SU-DHL-6 (cell line): ENCODE measurements at regions not wholly inside any gene's neighbourhood (a gene's known extent, or its start where the extent isn't known, plus 50 kb on each side); places are given as distances from the start of the nearest gene placed in this dataset.

ENCODE experiments used
- EZH2phosphoT487 ChIP-seq: fragments of 200-600 bp; sonication (generic), shearing (Covaris generic); conservative IDR thresholded peaks from 2 replicates; pipeline ENCODE4 v1.6.1; 2018; ENCODE audit warnings: mild to moderate bottlenecking, antibody characterized with exemption, low read length, moderate library complexity, mixed read lengths
- TF ChIP-seq, protein P1 (sequence below): fragments of 200-600 bp; sonication (generic); IDR thresholded peaks from one replicate; pipeline ENCODE4 v1.5.1; 2017; ENCODE audit warnings: antibody characterized with exemption, mild to moderate bottlenecking, low read length, moderate library complexity; ENCODE audit not compliant: insufficient read depth, poor library complexity, severe bottlenecking

DNA sequence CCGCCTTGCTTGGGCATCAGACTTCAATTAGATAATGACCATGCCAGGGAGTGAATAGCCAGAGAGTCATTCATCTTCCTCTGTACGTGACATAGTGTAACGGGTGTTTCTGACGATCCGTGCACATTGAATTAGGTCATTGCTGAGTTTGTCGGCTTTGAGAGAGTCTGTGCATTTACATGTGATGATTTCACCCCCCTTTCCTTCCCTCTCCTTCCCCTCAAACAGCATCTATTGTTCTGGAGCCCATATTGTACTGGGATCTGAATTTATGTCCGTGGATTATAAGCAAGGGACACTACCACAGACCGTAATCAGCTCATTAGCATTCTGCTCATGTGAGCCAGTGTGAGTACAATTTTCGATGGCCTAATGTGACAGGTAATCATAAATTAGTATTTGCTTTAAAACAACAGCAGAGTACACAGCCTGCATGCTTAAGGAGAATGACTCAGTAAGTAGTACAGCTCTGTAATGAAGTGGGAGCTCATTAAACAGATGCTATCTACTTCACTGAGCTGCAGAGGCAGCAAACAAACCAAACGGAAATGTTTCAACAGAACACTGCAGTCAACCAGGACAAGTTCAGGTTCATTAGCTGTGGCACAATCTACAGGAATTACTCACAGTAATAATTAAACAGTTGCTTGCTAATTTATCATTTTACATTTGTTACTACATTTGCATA, 302.1 kb downstream of the CSNK1G3 start:
- TF ChIP-seq, protein P1, sequence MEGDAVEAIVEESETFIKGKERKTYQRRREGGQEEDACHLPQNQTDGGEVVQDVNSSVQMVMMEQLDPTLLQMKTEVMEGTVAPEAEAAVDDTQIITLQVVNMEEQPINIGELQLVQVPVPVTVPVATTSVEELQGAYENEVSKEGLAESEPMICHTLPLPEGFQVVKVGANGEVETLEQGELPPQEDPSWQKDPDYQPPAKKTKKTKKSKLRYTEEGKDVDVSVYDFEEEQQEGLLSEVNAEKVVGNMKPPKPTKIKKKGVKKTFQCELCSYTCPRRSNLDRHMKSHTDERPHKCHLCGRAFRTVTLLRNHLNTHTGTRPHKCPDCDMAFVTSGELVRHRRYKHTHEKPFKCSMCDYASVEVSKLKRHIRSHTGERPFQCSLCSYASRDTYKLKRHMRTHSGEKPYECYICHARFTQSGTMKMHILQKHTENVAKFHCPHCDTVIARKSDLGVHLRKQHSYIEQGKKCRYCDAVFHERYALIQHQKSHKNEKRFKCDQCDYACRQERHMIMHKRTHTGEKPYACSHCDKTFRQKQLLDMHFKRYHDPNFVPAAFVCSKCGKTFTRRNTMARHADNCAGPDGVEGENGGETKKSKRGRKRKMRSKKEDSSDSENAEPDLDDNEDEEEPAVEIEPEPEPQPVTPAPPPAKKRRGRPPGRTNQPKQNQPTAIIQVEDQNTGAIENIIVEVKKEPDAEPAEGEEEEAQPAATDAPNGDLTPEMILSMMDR = no peak
- TF ChIP-seq EZH2phosphoT487 = no peak
